Keratinocyte (primary cell): ENCODE measurements at regions not wholly inside any gene's neighbourhood (a gene's known extent, or its start where the extent isn't known, plus 50 kb on each side); places are given as distances from the start of the nearest gene placed in this dataset.

Experiments
- EZH2 ChIP-seq: IDR thresholded peaks from one replicate; pipeline ENCODE4 v1.6.1; 2012; ENCODE audit warnings: inconsistent platforms, mild to moderate bottlenecking, low read length, moderate library complexity
- TF ChIP-seq, protein P1 (sequence below), 3 experiments: IDR thresholded peaks in 1 of 3; conservative IDR thresholded peaks in 1 of 3; optimal IDR thresholded peaks in 1 of 3; 2 replicates in 2 of 3; 3 replicates in 1 of 3; pipeline versions ENCODE3 to v1.5.1; 2011; ENCODE audit warnings: low read length in 3 of 3, mild to moderate bottlenecking in 3 of 3, moderate library complexity in 2 of 3, control low read depth in 1 of 3, inconsistent platforms in 1 of 3; ENCODE audit not compliant: insufficient read depth in 2 of 3; ENCODE audit errors: extremely low read depth in 1 of 3

DNA sequence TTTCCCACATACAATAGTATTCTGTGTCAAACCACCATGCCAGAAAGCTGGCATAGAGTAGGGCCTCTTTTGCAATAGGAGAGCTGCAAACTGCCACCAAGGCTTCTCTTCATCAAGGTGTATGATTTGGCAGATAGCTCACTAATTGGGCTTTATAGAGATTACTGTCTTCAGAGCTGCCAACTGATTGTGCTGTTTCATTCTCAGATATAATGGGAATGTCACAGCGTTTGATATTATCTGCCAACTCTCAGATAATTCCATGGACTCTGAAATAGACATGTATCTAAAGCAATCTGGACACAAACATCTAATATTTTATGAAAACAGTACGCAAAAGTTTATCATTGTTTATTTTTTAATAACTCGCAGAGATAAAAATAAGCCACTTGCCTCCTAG, 1289.1 kb downstream of the STIM2 start:
- no peak for TF ChIP-seq EZH2
- TF ChIP-seq, protein P1, sequence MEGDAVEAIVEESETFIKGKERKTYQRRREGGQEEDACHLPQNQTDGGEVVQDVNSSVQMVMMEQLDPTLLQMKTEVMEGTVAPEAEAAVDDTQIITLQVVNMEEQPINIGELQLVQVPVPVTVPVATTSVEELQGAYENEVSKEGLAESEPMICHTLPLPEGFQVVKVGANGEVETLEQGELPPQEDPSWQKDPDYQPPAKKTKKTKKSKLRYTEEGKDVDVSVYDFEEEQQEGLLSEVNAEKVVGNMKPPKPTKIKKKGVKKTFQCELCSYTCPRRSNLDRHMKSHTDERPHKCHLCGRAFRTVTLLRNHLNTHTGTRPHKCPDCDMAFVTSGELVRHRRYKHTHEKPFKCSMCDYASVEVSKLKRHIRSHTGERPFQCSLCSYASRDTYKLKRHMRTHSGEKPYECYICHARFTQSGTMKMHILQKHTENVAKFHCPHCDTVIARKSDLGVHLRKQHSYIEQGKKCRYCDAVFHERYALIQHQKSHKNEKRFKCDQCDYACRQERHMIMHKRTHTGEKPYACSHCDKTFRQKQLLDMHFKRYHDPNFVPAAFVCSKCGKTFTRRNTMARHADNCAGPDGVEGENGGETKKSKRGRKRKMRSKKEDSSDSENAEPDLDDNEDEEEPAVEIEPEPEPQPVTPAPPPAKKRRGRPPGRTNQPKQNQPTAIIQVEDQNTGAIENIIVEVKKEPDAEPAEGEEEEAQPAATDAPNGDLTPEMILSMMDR (optimal IDR thresholded peaks at IDR 0.05 in 1 of 3, IDR thresholded peaks at IDR 0.05 in 1 of 3, conservative IDR thresholded peaks at IDR 0.05 in 1 of 3; ENCODE audit: extremely low read depth in 1 of 3, insufficient read depth in 2 of 3, low read length in 3 of 3) = no peak
